Smooth muscle cell (in vitro differentiated cells): ENCODE measurements at regions not wholly inside any gene's neighbourhood (a gene's known extent, or its start where the extent isn't known, plus 50 kb on each side); places are given as distances from the start of the nearest gene placed in this dataset.
A peak's percentile ranks its signal among the peaks of the same experiment; 100 is the strongest.

Experiments used
- DNase-seq: peaks from one replicate; lab custom pipeline; 2025; ENCODE audit not compliant: unreplicated experiment; lab: John Stamatoyannopoulos, UW
- H2AFZ ChIP-seq: fragments of 200-600 bp; sonication (generic); 2 replicates; pipeline ENCODE4 v1.6.0; 2016; ENCODE audit warnings: antibody characterized with exemption, low read depth, mild to moderate bottlenecking
- H3F3A ChIP-seq: fragments of 200-600 bp; sonication (generic); 2 replicates; pipeline ENCODE4 v1.6.0; 2017; ENCODE audit warnings: antibody characterized with exemption, low read depth
- H3K27ac ChIP-seq: fragments of 200-600 bp; sonication (generic); 2 replicates; pipeline ENCODE4 v1.5.1; 2016; ENCODE audit warnings: low read depth, mild to moderate bottlenecking
- H3K27me3 ChIP-seq: fragments of 200-600 bp; sonication (generic); 2 replicates; pipeline ENCODE4 v1.6.1; 2016; ENCODE audit warnings: low read depth, mild to moderate bottlenecking
- H3K36me3 ChIP-seq: fragments of 200-600 bp; sonication (generic); 2 replicates; pipeline ENCODE4 v1.5.1; 2016; ENCODE audit warnings: low read depth
- H3K4me1 ChIP-seq: fragments of 200-600 bp; sonication (generic); 2 replicates; pipeline ENCODE4 v1.5.1; 2016; ENCODE audit warnings: low read depth
- H3K4me2 ChIP-seq: fragments of 200-600 bp; sonication (generic); 2 replicates; pipeline ENCODE4 v1.6.0; 2016; ENCODE audit warnings: mild to moderate bottlenecking
- H3K4me3 ChIP-seq: fragments of 200-600 bp; sonication (generic); 2 replicates; pipeline ENCODE4 v1.5.1; 2016; ENCODE audit warnings: mild to moderate bottlenecking
- H3K79me2 ChIP-seq: fragments of 200-600 bp; sonication (generic); 2 replicates; pipeline ENCODE4 v1.6.0; 2016; ENCODE audit warnings: low read depth, mild to moderate bottlenecking
- H3K9ac ChIP-seq: fragments of 200-600 bp; sonication (generic); 2 replicates; pipeline ENCODE4 v1.6.0; 2016; ENCODE audit warnings: low read depth
- H3K9me3 ChIP-seq: fragments of 200-600 bp; sonication (generic); replicated peaks from 2 replicates; pipeline ENCODE4 v1.5.1; 2016; ENCODE audit warnings: low read depth
- H4K20me1 ChIP-seq: fragments of 200-600 bp; sonication (generic); 2 replicates; pipeline ENCODE4 v1.6.0; 2016; ENCODE audit warnings: low read depth
- WGBS: methylation state at CpG from one replicate; pipeline ENCODE4 v1.1.7; 2016; ENCODE audit warnings: low lambda C conversion rate; 5-methylcytosine and 5-hydroxymethylcytosine counted together
- TF ChIP-seq, protein P1 (sequence below): fragments of 200-600 bp; sonication (generic); IDR thresholded peaks from 2 replicates; pipeline ENCODE4 v1.5.1; 2017; ENCODE audit warnings: borderline replicate concordance, mild to moderate bottlenecking, antibody characterized with exemption; ENCODE audit not compliant: insufficient read depth, poor library complexity, severe bottlenecking

GRCh38 chr10:91023700-91024398 is 103.0 kb upstream of the ANKRD1 start:
- Histone ChIP-seq H3K4me1 (peaks cover 12% of the 10 kb centered on the region), H3K27me3 (no peaks in the 10 kb centered on the region), H3K79me2 (no peaks in the 10 kb centered on the region), H2AFZ (peak overlapping the region; percentile 75), H3K9ac (no peak overlapping the region), H3K4me2 (peak overlapping the region; percentile 75), H3K9me3 (no peaks in the 10 kb centered on the region), H3K36me3 (no peaks in the 10 kb centered on the region), H3F3A (peaks cover 15% of the 10 kb centered on the region), H4K20me1 (no peaks in the 10 kb centered on the region), H3K4me3 (no peak overlapping the region), H3K27ac (peak overlapping the region; percentile 57)
- no peak for DNase-seq
- WGBS, result 64% methylated on average over 7 of the region's 7 CpGs
- TF ChIP-seq, protein P1, sequence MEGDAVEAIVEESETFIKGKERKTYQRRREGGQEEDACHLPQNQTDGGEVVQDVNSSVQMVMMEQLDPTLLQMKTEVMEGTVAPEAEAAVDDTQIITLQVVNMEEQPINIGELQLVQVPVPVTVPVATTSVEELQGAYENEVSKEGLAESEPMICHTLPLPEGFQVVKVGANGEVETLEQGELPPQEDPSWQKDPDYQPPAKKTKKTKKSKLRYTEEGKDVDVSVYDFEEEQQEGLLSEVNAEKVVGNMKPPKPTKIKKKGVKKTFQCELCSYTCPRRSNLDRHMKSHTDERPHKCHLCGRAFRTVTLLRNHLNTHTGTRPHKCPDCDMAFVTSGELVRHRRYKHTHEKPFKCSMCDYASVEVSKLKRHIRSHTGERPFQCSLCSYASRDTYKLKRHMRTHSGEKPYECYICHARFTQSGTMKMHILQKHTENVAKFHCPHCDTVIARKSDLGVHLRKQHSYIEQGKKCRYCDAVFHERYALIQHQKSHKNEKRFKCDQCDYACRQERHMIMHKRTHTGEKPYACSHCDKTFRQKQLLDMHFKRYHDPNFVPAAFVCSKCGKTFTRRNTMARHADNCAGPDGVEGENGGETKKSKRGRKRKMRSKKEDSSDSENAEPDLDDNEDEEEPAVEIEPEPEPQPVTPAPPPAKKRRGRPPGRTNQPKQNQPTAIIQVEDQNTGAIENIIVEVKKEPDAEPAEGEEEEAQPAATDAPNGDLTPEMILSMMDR, result no peak

DNA sequence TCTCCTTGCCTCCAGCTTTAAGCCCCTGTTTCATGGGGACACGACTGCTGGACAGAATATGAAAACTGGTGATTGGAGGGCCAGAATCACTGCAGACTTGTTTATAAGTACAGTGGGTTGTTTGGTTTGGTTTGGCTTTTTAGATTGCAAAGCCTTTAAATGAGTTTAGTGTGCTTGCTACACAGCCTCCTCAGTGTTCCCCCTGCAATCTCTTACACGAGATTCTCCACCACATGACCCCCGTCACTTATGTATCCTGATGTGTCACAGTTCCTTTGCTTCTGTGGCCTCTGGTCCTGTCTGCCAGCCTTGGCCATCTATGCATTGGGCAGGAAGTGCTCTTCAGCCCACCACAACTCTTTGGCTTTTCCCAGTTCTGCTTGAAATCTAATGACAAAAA is 103.7 kb upstream of the ANKRD1 start:
- Histone ChIP-seq H3K9me3 (no peaks in the 10 kb centered on the region), H3K4me3 (no peak overlapping the region)
- 26% methylated on average over 3 of the region's 3 CpGs for WGBS

GRCh38 chr10:91032611-91033206 is 111.8 kb upstream of the ANKRD1 start:
- WGBS, result 81% methylated on average over 5 of the region's 5 CpGs
- H3K9me3 ChIP-seq, result no peaks in the 10 kb centered on the region
- no peaks in the 10 kb centered on the region for H3F3A ChIP-seq
- H3K9ac ChIP-seq, result no peak overlapping the region
- H3K4me3 ChIP-seq, result no peak overlapping the region
- H4K20me1 ChIP-seq, result no peaks in the 10 kb centered on the region
- no peaks in the 10 kb centered on the region for H3K36me3 ChIP-seq
- no peaks in the 10 kb centered on the region for H3K79me2 ChIP-seq
- no peaks in the 10 kb centered on the region for H3K27me3 ChIP-seq
- H2AFZ ChIP-seq, result no peak overlapping the region
- no peak overlapping the region for H3K27ac ChIP-seq
- no peak for DNase-seq
- H3K4me2 ChIP-seq, result no peak overlapping the region
- H3K4me1 ChIP-seq, result peaks cover 15% of the 10 kb centered on the region
- TF ChIP-seq, protein P1, result no peak

More for the DNA sequence above, 103.7 kb upstream of the ANKRD1 start:
- Histone ChIP-seq H3K27ac (peak overlapping the region; percentile 57), H4K20me1 (no peaks in the 10 kb centered on the region), H3K79me2 (no peaks in the 10 kb centered on the region), H3K9ac (no peak overlapping the region), H3K27me3 (no peaks in the 10 kb centered on the region), H3K4me2 (peak overlapping the region; percentile 75), H3K36me3 (no peaks in the 10 kb centered on the region), H2AFZ (peak overlapping the region; percentile 75), H3F3A (peaks cover 15% of the 10 kb centered on the region), H3K4me1 (peaks cover 12% of the 10 kb centered on the region)
- TF ChIP-seq, protein P1, result no peak
- no peak for DNase-seq
